ENCODE measurements at regions not wholly inside any gene's neighbourhood (a gene's known extent, or its start where the extent isn't known, plus 50 kb on each side); places are given as distances from the start of the nearest gene placed in this dataset.

GRCh38 chr3:72698154-72698917 is 149.9 kb downstream of the SHQ1 start:
- DNase-seq (ENCODE audit: low read depth): no peak

GRCh38 chr3:72697717-72698116 is 150.5 kb downstream of the SHQ1 start:
- no peak for DNase-seq (ENCODE audit: low read depth)

GRCh38 chr3:72696815-72697214 is 151.4 kb downstream of the SHQ1 start:
- no peak for DNase-seq (ENCODE audit: low read depth)

GRCh38 chr3:72694398-72694797 is 153.8 kb downstream of the SHQ1 start:
- DNase-seq (ENCODE audit: low read depth): no peak

- DNase-seq (ENCODE audit: low read depth): no peak
These were observed 155.3 kb downstream of the SHQ1 start for GRCh38 chr3:72692990-72693389.

- DNase-seq (ENCODE audit: low read depth): no peak
These were observed 157.6 kb downstream of the SHQ1 start for GRCh38 chr3:72690629-72691028.

GRCh38 chr3:72682936-72683452 is 165.3 kb downstream of the SHQ1 start:
- DNase-seq (ENCODE audit: low read depth): no peak

GRCh38 chr3:72681598-72681997 is 166.6 kb downstream of the SHQ1 start:
- DNase-seq (ENCODE audit: low read depth): no peak

- no peak for DNase-seq (ENCODE audit: low read depth)
These were observed 167.5 kb downstream of the SHQ1 start for GRCh38 chr3:72680766-72681165.

- DNase-seq (ENCODE audit: low read depth): peak; percentile 63
These were observed 168.6 kb downstream of the SHQ1 start for GRCh38 chr3:72679540-72680198.

- DNase-seq (ENCODE audit: low read depth): peak; percentile 63
These were observed 169.4 kb downstream of the SHQ1 start for GRCh38 chr3:72678867-72679266.

- DNase-seq (ENCODE audit: low read depth): peak; percentile 46
These were observed 169.9 kb downstream of the SHQ1 start for GRCh38 chr3:72678380-72678779.

- DNase-seq (ENCODE audit: low read depth): no peak
These were observed 173.0 kb downstream of the SHQ1 start for GRCh38 chr3:72675243-72675642.

- DNase-seq (ENCODE audit: low read depth): no peak
These were observed 175.1 kb downstream of the SHQ1 start for GRCh38 chr3:72673011-72673771.

- no peak for DNase-seq (ENCODE audit: low read depth)
These were observed 179.0 kb downstream of the SHQ1 start for GRCh38 chr3:72669224-72669623.

GRCh38 chr3:72666447-72666755 is 181.8 kb downstream of the SHQ1 start:
- DNase-seq (ENCODE audit: low read depth): no peak

GRCh38 chr3:72665701-72666446 is 182.4 kb downstream of the SHQ1 start:
- DNase-seq (ENCODE audit: low read depth): no peak

- DNase-seq (ENCODE audit: low read depth): no peak
These were observed 183.1 kb downstream of the SHQ1 start for GRCh38 chr3:72665103-72665502.

GRCh38 chr3:72664184-72664975 is 183.9 kb downstream of the SHQ1 start:
- no peak for DNase-seq (ENCODE audit: low read depth)

GRCh38 chr3:72663429-72663828 is 184.8 kb downstream of the SHQ1 start:
- no peak for DNase-seq (ENCODE audit: low read depth)

- DNase-seq (ENCODE audit: low read depth): peak; percentile 90
These were observed 187.2 kb downstream of the SHQ1 start for GRCh38 chr3:72661115-72661457.

Measured in renal cortical epithelial cell (primary cell).